ENCODE measurements at regions not wholly inside any gene's neighbourhood (a gene's known extent, or its start where the extent isn't known, plus 50 kb on each side); places are given as distances from the start of the nearest gene placed in this dataset.

DNA sequence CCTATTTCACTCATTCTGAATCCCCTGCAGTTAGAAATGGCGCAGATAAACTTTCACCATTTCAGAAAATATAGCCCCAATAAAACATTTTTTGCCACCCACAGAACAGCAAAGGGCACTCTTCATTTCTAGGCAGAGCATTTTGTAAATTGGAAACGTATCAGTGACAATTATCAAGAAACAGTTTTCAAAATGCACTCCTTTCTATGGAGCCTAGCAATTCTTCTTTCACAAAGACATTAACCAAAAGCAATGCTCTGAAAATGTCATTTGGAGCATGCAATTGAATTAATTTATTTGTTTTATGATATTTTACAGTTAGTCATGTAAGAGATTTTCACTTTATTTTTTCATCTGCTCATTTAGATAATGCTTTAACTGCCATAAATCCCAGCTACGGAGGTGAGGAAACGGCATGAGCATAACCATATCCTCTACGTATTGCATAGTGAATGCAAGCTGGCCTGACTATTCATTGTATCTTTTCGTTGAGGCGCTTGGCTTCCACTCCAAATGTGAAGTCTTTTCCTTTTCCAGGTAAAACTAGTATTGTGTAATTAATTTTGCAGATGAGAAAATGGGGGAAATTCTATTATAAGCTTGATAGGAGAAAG lies 813.4 kb downstream of the C6orf118 start:
- intact Hi-C loops (cut with DNase I; ENCODE audit: low total_unique reads) (no loop called here), in situ Hi-C loops (cut with MboI; ENCODE audit: low pct_ligation_motif_present in 1 of 4, low pct_unique_long_range_greater_than_20kb in 1 of 4, low sequenced_read_pairs in 3 of 4) (no loop called here)
- TF ChIP-seq EP300 (IDR thresholded peaks at IDR 0.05; ENCODE audit: low read depth) (no peak), POLR2AphosphoS5 (IDR thresholded peaks at IDR 0.05) (no peak), POLR2A (IDR thresholded peaks at IDR 0.05) (no peak)
- TF ChIP-seq, protein P1, sequence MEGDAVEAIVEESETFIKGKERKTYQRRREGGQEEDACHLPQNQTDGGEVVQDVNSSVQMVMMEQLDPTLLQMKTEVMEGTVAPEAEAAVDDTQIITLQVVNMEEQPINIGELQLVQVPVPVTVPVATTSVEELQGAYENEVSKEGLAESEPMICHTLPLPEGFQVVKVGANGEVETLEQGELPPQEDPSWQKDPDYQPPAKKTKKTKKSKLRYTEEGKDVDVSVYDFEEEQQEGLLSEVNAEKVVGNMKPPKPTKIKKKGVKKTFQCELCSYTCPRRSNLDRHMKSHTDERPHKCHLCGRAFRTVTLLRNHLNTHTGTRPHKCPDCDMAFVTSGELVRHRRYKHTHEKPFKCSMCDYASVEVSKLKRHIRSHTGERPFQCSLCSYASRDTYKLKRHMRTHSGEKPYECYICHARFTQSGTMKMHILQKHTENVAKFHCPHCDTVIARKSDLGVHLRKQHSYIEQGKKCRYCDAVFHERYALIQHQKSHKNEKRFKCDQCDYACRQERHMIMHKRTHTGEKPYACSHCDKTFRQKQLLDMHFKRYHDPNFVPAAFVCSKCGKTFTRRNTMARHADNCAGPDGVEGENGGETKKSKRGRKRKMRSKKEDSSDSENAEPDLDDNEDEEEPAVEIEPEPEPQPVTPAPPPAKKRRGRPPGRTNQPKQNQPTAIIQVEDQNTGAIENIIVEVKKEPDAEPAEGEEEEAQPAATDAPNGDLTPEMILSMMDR (IDR thresholded peaks at IDR 0.05): no peak
- no peaks in the 10 kb centered on the region for H3K9me3 ChIP-seq
- no peaks in the 10 kb centered on the region for H3K36me3 ChIP-seq
- WGBS, 2 donors (ENCODE audit: low coverage in 1 of 2): 76 to 82% methylated on average over 7 of the region's 7 CpGs
- H3K27ac ChIP-seq: no peak overlapping the region
- H3K27me3 ChIP-seq: no peaks in the 10 kb centered on the region
- no peak for DNase-seq
- H3K4me1 ChIP-seq: no peaks in the 10 kb centered on the region
- H3K4me3 ChIP-seq: no peak overlapping the region

DNA sequence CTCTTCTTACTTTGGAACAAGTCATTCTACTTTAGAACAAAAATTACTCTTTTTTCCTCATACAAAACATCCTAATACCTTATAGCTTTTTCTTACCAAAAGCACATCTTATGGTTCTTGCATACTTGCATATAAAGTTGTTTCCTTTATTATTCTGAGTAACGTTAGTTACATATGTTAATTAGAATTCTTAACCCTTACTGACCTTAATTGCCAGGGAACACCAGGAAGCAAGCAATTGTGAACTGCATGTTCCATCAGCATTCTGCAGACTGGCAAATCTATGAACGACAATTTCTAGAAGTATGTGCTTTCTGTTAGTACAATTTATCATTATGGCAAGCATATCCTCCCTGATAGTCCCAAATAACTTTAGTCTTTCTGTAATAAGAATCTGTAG lies 831.0 kb downstream of the C6orf118 start:
- no peak overlapping the region for H3K27ac ChIP-seq
- peaks cover 0 to 5% of the 10 kb centered on the region in 2 donors for H3K9me3 ChIP-seq
- in situ Hi-C loops (cut with MboI; ENCODE audit: low pct_ligation_motif_present in 1 of 4, low pct_unique_long_range_greater_than_20kb in 1 of 4, low sequenced_read_pairs in 3 of 4): no loop called here
- DNase-seq: no peak
- no peak overlapping the region for H3K4me3 ChIP-seq
- TF ChIP-seq POLR2AphosphoS5 (IDR thresholded peaks at IDR 0.05): no peak
- no peak for TF ChIP-seq EP300 (IDR thresholded peaks at IDR 0.05; ENCODE audit: low read depth)
- TF ChIP-seq, protein P1 (IDR thresholded peaks at IDR 0.05): no peak
- TF ChIP-seq POLR2A (IDR thresholded peaks at IDR 0.05): no peak
- intact Hi-C loops (cut with DNase I; ENCODE audit: low total_unique reads): no loop called here
- no peaks in the 10 kb centered on the region for H3K36me3 ChIP-seq
- H3K27me3 ChIP-seq: no peaks in the 10 kb centered on the region
- no peaks in the 10 kb centered on the region for H3K4me1 ChIP-seq
- WGBS, 2 donors (ENCODE audit: low coverage in 1 of 2): 0 to 19% methylated on average over 2 of the region's 2 CpGs

DNA sequence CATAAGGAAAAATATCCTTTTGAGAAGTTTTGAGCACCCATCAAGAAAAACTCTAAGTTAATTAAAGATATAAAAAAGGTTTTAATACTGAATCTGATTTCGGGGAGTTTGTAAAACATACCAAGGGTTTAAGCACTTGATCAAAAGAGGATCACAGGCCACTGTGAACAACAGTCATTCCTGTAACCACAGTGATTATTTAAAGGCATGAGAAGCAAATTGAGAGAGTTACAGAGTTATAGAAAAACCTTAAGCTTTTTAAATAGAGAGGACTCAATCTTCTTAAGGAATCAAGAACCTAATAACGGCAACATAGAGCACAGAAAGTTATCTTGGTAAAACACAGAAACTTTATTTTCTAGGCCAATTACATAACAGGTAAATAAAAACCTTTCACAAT lies 831.6 kb downstream of the C6orf118 start:
- H3K9me3 ChIP-seq: no peaks in the 10 kb centered on the region
- no peak for DNase-seq
- no peaks in the 10 kb centered on the region for H3K27me3 ChIP-seq
- no peaks in the 10 kb centered on the region for H3K4me1 ChIP-seq
- WGBS, 2 donors (ENCODE audit: low coverage in 1 of 2): 51 to 67% methylated on average over 2 of the region's 2 CpGs
- no peaks in the 10 kb centered on the region for H3K36me3 ChIP-seq
- in situ Hi-C loops (cut with MboI; ENCODE audit: low pct_ligation_motif_present in 1 of 4, low pct_unique_long_range_greater_than_20kb in 1 of 4, low sequenced_read_pairs in 3 of 4) (no loop called here), intact Hi-C loops (cut with DNase I; ENCODE audit: low total_unique reads) (no loop called here)
- H3K27ac ChIP-seq: no peak overlapping the region
- TF ChIP-seq POLR2A (IDR thresholded peaks at IDR 0.05) (no peak), POLR2AphosphoS5 (IDR thresholded peaks at IDR 0.05) (no peak), EP300 (IDR thresholded peaks at IDR 0.05; ENCODE audit: low read depth) (no peak)
- TF ChIP-seq, protein P1 (IDR thresholded peaks at IDR 0.05): no peak
- no peak overlapping the region for H3K4me3 ChIP-seq

DNA sequence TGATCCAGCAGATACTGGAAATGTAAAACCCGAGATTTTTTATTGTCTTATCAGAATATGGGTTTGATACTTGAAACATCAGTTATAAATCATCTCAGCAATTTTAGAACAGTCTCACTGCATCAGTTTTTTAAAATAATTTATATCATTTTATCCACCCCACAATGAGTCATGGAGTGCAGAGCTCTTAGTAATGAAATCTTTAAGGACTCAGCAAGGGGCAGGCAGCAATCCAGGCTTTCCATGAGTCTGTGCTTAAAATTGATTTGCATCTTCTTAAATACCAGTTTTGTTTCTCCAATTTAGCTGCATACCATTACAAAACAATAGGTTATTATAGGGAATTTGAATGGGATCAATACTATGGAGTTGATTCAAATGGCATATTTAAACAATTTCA lies 832.3 kb downstream of the C6orf118 start:
- Histone ChIP-seq H3K27me3 (no peaks in the 10 kb centered on the region), H3K9me3 (no peaks in the 10 kb centered on the region), H3K27ac (no peak overlapping the region), H3K4me1 (no peaks in the 10 kb centered on the region), H3K36me3 (no peaks in the 10 kb centered on the region), H3K4me3 (no peak overlapping the region)
- TF ChIP-seq EP300 (IDR thresholded peaks at IDR 0.05; ENCODE audit: low read depth) (no peak), POLR2A (IDR thresholded peaks at IDR 0.05) (no peak), POLR2AphosphoS5 (IDR thresholded peaks at IDR 0.05) (no peak)
- TF ChIP-seq, protein P1 (IDR thresholded peaks at IDR 0.05): no peak
- DNase-seq: no peak
- intact Hi-C loops (cut with DNase I; ENCODE audit: low total_unique reads) (no loop called here), in situ Hi-C loops (cut with MboI; ENCODE audit: low pct_ligation_motif_present in 1 of 4, low pct_unique_long_range_greater_than_20kb in 1 of 4, low sequenced_read_pairs in 3 of 4) (no loop called here)
- 37 to 40% methylated on average over 1 of the region's 1 CpG for WGBS, 2 donors (ENCODE audit: low coverage in 1 of 2)
